Gastrocnemius medialis (tissue), 4 donors: ENCODE measurements at regions not wholly inside any gene's neighbourhood (a gene's known extent, or its start where the extent isn't known, plus 50 kb on each side); places are given as distances from the start of the nearest gene placed in this dataset.

Experiments
- ATAC-seq, 2 donors: fragments of 150-250 bp; one replicate each; pipeline ENCODE4 v1.9.1; 2016
- DNase-seq, 2 donors: peaks; one replicate each; pipeline ENCODE4 v3.0.0-alpha.2; 2019
- H3K27ac ChIP-seq, 4 donors: fragments of 200-600 bp; sonication (generic); 1 replicate in 1 of 4; 2 replicates in 3 of 4; pipeline ENCODE4 v1.5.1; 2016 to 2018; ENCODE audit warnings: mild to moderate bottlenecking in 2 of 4, moderate library complexity in 1 of 4
- H3K27me3 ChIP-seq, 3 donors: fragments of 200-600 bp; sonication (generic) in 2 of 3; 1 replicate in 1 of 3; 2 replicates in 2 of 3; pipeline versions ENCODE4 v1.5.1 to v1.6.0; 2016 to 2019; ENCODE audit warnings: mild to moderate bottlenecking in 1 of 3, moderate library complexity in 1 of 3
- H3K36me3 ChIP-seq, 2 donors: fragments of 200-600 bp; sonication (generic) in 1 of 2; one replicate each; pipeline ENCODE4 v1.5.1; 2017 to 2018
- H3K4me1 ChIP-seq, 2 donors: fragments of 200-600 bp; sonication (generic) in 1 of 2; one replicate each; pipeline ENCODE4 v1.5.1; 2016 to 2017; ENCODE audit warnings: mild to moderate bottlenecking in 2 of 2
- H3K4me3 ChIP-seq, 4 donors: fragments of 200-600 bp; sonication (generic) in 3 of 4; 1 replicate in 1 of 4; 2 replicates in 3 of 4; pipeline ENCODE4 v1.5.1; 2016 to 2019; ENCODE audit warnings: mild to moderate bottlenecking in 2 of 4
- H3K9me3 ChIP-seq, 3 donors: fragments of 200-600 bp; sonication (generic) in 2 of 3; 1 replicate in 1 of 3; 2 replicates in 2 of 3; pipeline ENCODE4 v1.5.1; 2016 to 2019
- POLR2A ChIP-seq, 2 donors: fragments of 450-650 bp; IDR thresholded peaks; one replicate each; pipeline ENCODE4 v1.6.1; 2017; ENCODE audit warnings: antibody characterized with exemption in 2 of 2, mild to moderate bottlenecking in 2 of 2, moderate library complexity in 2 of 2
- in situ Hi-C, 4 donors: fragments of 200-750 bp; cut with MboI; loops; one replicate each; pipeline versions ENCODE4 v1.15.0 to v1.8.0; 2017; ENCODE audit warnings: low sequenced_read_pairs in 4 of 4
- intact Hi-C: fragments of 100-400 bp; cut with DNase I; formaldehyde crosslinking; loops from one replicate; pipeline ENCODE4 v1.15.1; 2023; ENCODE audit warnings: low total_unique reads
- TF ChIP-seq, protein P1 (sequence below), 5 experiments: fragments of 450-650 bp in 3 of 5; fragments of 200-600 bp in 2 of 5; sonication (generic) in 2 of 5; IDR thresholded peaks in 4 of 5; conservative IDR thresholded peaks in 1 of 5; 1 replicate in 4 of 5; 2 replicates in 1 of 5; pipeline ENCODE4 v1.5.1; 2016 to 2019; ENCODE audit warnings: antibody characterized with exemption in 5 of 5, mild to moderate bottlenecking in 3 of 5, moderate library complexity in 3 of 5

DNA sequence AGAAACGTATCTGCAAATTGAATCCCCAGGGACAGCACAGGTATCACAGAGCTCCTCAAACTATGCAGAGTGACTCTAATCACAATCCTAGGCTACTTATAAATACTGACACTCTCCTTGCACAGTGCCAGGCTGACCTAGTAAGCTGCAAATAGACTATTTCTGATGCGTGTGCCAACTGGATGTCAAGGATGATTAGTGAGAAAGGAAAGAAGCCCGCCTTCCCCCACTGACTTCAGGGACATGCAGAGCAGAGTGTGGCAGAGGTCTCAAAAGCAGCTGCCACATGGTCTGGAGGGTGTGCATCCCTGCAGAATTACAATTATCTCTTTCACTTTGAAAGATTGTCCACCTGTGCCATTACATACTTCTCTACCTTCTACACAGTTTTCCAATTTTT lies 235.6 kb downstream of the CPS1 start:
- Histone ChIP-seq H3K27me3 (no peaks in the 10 kb centered on the region), H3K4me3 (no peak overlapping the region), H3K36me3 (no peaks in the 10 kb centered on the region), H3K9me3 (no peaks in the 10 kb centered on the region), H3K4me1 (peaks cover 4 to 6% of the 10 kb centered on the region in 2 donors), H3K27ac (no peak overlapping the region)
- in situ Hi-C loops (no loop called here), intact Hi-C loops (no loop called here)
- DNase-seq (peak in 1 of 2 donors; percentile 17), ATAC-seq (peak; percentile 63 to 82)
- no peak for TF ChIP-seq POLR2A (IDR thresholded peaks at IDR 0.05)
- TF ChIP-seq, protein P1, sequence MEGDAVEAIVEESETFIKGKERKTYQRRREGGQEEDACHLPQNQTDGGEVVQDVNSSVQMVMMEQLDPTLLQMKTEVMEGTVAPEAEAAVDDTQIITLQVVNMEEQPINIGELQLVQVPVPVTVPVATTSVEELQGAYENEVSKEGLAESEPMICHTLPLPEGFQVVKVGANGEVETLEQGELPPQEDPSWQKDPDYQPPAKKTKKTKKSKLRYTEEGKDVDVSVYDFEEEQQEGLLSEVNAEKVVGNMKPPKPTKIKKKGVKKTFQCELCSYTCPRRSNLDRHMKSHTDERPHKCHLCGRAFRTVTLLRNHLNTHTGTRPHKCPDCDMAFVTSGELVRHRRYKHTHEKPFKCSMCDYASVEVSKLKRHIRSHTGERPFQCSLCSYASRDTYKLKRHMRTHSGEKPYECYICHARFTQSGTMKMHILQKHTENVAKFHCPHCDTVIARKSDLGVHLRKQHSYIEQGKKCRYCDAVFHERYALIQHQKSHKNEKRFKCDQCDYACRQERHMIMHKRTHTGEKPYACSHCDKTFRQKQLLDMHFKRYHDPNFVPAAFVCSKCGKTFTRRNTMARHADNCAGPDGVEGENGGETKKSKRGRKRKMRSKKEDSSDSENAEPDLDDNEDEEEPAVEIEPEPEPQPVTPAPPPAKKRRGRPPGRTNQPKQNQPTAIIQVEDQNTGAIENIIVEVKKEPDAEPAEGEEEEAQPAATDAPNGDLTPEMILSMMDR (IDR thresholded peaks at IDR 0.05 in 4 of 5, conservative IDR thresholded peaks at IDR 0.05 in 1 of 5) = no peak

DNA sequence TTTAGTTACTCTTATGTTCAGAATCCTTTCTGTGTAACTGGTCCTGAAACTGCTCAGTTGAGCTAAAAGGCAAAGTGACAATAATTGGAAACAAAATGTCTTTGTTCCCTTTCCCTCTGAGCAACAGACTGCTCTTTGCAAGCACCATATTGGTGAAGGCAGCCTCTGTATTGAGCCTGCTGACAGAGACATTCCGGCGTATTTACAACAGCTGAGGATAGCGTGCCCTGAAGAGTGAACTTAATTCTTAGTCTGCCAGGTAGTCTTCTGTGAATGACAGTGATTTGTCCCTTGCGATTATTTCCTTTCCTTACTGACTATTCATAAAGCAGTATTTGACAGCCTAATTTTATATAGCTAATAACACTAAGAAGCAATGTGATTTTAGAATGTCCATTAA lies 239.1 kb downstream of the CPS1 start:
- H3K36me3 ChIP-seq = no peaks in the 10 kb centered on the region
- ATAC-seq (no peak), DNase-seq (no peak)
- intact Hi-C loops = no loop called here
- no peak for TF ChIP-seq POLR2A (IDR thresholded peaks at IDR 0.05)
- TF ChIP-seq, protein P1 (IDR thresholded peaks at IDR 0.05 in 4 of 5, conservative IDR thresholded peaks at IDR 0.05 in 1 of 5) = no peak
- H3K27me3 ChIP-seq = no peaks in the 10 kb centered on the region
- H3K4me3 ChIP-seq = no peak overlapping the region
- H3K27ac ChIP-seq = no peak overlapping the region
- H3K4me1 ChIP-seq = peaks cover 4 to 6% of the 10 kb centered on the region in 2 donors
- in situ Hi-C loops = no loop called here
- no peaks in the 10 kb centered on the region for H3K9me3 ChIP-seq

DNA sequence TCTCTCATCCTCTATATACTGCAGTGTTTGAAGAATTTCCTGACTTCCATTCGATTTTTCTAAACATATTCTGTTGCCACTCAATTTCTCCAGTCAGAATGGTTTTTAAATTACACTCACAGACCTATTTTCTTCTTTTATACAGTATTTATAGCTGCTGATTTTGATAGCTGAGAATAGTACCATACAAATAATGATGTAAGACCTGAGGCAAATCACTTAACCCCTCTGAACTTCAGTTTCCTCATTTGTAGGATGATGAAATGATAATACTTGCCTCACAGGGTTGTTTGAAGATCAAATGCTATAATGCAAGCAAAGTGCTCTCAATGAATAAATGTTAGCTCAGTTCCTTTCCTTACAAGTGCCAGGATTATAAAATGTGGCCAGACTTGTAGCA lies 241.8 kb downstream of the CPS1 start:
- TF ChIP-seq POLR2A (IDR thresholded peaks at IDR 0.05) = no peak
- H3K36me3 ChIP-seq = no peaks in the 10 kb centered on the region
- H3K27me3 ChIP-seq = no peaks in the 10 kb centered on the region
- no peak overlapping the region for H3K27ac ChIP-seq
- H3K4me3 ChIP-seq = no peak overlapping the region
- H3K9me3 ChIP-seq = no peaks in the 10 kb centered on the region
- in situ Hi-C loops = no loop called here
- no peak for DNase-seq
- H3K4me1 ChIP-seq = no peaks in the 10 kb centered on the region
- intact Hi-C loops = no loop called here
- no peak for ATAC-seq

DNA sequence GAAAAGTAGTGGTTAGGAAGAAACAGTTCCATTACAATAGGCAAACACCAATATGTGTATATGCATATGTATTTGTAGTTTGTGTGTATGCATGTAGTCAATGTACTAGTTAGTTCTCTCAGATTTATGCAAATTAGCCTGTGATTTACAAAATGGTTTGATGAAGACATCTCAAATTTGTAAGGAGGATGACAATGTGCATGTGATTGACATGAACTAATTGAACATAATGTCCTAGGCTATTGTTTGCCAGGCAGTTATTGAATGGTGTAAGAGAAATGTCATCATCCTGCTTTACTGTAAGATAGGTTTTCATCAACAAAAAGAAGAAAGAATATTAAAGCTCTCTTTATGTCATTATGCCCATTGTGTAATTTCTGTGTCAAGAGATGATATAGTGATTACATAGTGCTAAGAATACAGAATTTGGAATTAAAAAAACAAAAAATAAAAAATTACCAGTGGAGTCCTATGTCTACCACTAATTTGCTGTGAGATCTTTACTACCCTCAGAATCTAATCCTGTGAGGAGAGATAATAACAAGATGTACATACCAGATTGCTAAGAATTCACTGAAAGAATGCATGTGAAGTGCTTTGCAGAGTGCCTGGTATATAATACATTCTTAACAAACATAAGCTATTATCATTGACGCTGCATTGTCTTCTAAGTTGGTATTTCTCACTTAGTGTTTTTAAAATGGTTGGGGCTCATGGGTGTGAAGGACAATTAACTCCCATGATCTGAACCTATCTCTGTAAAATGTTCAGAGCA lies 258.0 kb downstream of the CPS1 start:
- H3K4me1 ChIP-seq = no peaks in the 10 kb centered on the region
- no peak for DNase-seq
- H3K27me3 ChIP-seq = no peaks in the 10 kb centered on the region
- no peaks in the 10 kb centered on the region for H3K36me3 ChIP-seq
- in situ Hi-C loops = no loop called here
- no peak overlapping the region for H3K4me3 ChIP-seq
- no peaks in the 10 kb centered on the region for H3K9me3 ChIP-seq
- no peak for TF ChIP-seq POLR2A (IDR thresholded peaks at IDR 0.05)
- TF ChIP-seq, protein P1 (IDR thresholded peaks at IDR 0.05 in 4 of 5, conservative IDR thresholded peaks at IDR 0.05 in 1 of 5) = no peak
- no peak overlapping the region for H3K27ac ChIP-seq
- no peak for ATAC-seq
- intact Hi-C loops = no loop called here

DNA sequence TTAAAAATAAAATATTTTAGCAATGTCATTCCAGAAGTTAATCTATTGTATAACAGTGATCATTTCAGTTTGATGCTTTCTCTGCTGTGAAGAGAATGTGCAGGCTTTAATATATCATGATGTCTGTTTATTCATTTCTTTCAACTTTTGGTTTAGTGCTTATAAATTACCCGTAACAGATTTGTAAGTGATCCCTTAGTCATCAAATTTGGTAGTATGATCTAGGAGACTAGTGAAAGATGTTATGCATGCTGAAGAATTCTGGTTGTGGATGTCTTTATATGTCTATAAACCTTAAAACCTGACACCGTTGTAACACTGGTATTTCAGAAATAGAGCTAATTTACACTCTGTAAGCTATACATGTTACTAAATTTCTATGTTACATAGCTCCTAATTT lies 260.4 kb downstream of the CPS1 start:
- Histone ChIP-seq H3K4me1 (no peaks in the 10 kb centered on the region), H3K9me3 (peaks cover 0 to 3% (median 0%) of the 10 kb centered on the region in 3 donors), H3K36me3 (no peaks in the 10 kb centered on the region), H3K27me3 (no peaks in the 10 kb centered on the region), H3K27ac (no peak overlapping the region), H3K4me3 (no peak overlapping the region)
- ATAC-seq (no peak), DNase-seq (no peak)
- TF ChIP-seq, protein P1 (IDR thresholded peaks at IDR 0.05 in 4 of 5, conservative IDR thresholded peaks at IDR 0.05 in 1 of 5) = no peak
- TF ChIP-seq POLR2A (IDR thresholded peaks at IDR 0.05) = no peak
- intact Hi-C loops (no loop called here), in situ Hi-C loops (no loop called here)
